Activated T-cell treated with anti-CD3 and anti-CD28 coated beads, Interleukin-2, amount 50 U/mL, for 72 hours (primary cell): ENCODE measurements at regions not wholly inside any gene's neighbourhood (a gene's known extent, or its start where the extent isn't known, plus 50 kb on each side); places are given as distances from the start of the nearest gene placed in this dataset.
A peak's percentile ranks its signal among the peaks of the same experiment; 100 is the strongest.

Experiments
- ATAC-seq, 2 donors: fragments of 150-1000 bp; cut with Tn5 transposase; replicated peaks in 1 of 2; 2 replicates each; pipeline ENCODE4 v1.10.0; 2021; ENCODE audit warnings: moderate library complexity in 2 of 2, mild to moderate bottlenecking in 1 of 2
- DNase-seq, 2 donors: peaks; one replicate each; pipeline ENCODE4 v3.0.0; 2021 to 2022; ENCODE audit warnings: mixed read lengths in 1 of 2
- H3K27ac Mint-ChIP-seq: one replicate; pipeline ENCODE4 v1.8.0; 2022; ENCODE audit warnings: mild to moderate bottlenecking, moderate library complexity, mixed read lengths
- H3K27me3 Mint-ChIP-seq: one replicate; pipeline ENCODE4 v1.8.0; 2022; ENCODE audit warnings: low read depth, mixed read lengths
- H3K36me3 Mint-ChIP-seq, 2 donors: one replicate each; pipeline ENCODE4 v1.8.0; 2022; ENCODE audit warnings: mixed read lengths in 2 of 2, mild to moderate bottlenecking in 1 of 2; ENCODE audit not compliant: insufficient read depth in 2 of 2
- H3K4me1 Mint-ChIP-seq: one replicate; pipeline ENCODE4 v1.8.0; 2022; ENCODE audit warnings: low read depth, mixed read lengths
- H3K4me3 Mint-ChIP-seq, 2 donors: one replicate each; pipeline ENCODE4 v1.8.0; 2022; ENCODE audit warnings: mild to moderate bottlenecking in 2 of 2, mixed read lengths in 2 of 2, moderate library complexity in 2 of 2
- H3K9me3 Mint-ChIP-seq, 2 donors: one replicate each; pipeline ENCODE4 v1.8.0; 2022; ENCODE audit warnings: mixed read lengths in 2 of 2

DNA sequence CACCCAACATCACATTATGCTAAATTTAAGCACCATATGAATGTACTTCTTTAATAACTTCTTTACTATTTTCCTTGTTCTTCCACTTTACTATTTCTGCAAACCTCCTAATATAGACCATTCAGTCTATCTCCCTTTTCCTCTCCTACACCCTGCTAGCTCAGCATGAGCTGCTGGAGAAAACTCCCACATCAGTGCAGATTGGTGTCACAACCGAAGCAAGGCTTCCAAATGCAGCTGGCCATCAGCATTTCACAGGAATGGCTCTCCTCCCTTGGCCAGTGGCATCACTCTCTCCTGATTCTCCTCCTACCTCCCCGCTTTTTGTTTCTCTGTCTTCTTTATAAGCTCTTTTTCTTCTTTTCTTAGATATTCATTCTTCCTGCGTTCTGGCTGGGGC, 118.7 kb upstream of the ZC3H12C start:
- H3K27ac Mint-ChIP-seq, result no peak overlapping the region
- no peak overlapping the region for H3K4me3 Mint-ChIP-seq
- ATAC-seq (no peak), DNase-seq (no peak)
- no peaks in the 10 kb centered on the region for H3K9me3 Mint-ChIP-seq
- no peaks in the 10 kb centered on the region for H3K36me3 Mint-ChIP-seq
- H3K4me1 Mint-ChIP-seq, result peaks cover 12% of the 10 kb centered on the region
- peaks cover 5% of the 10 kb centered on the region for H3K27me3 Mint-ChIP-seq

DNA sequence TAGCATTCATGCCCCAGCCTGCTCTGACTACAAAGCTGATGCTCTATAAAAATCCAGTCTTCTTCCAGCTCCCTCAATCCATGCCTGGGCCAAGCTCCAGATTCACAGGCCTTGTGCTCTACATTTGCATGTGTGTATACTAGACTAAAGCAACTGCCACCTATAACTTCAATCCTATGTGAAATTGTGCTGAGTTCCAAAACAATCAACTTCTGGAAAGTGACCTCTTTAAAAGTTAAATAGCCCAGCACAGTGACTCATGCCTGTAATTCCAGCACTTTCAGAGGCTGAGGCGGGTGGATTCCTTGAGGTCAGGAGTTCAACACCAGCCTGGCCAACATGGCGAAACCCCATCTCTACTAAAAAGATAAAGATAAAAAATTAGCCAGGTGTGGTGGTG, 114.3 kb upstream of the ZC3H12C start:
- ATAC-seq (no peak), DNase-seq (no peak)
- no peak overlapping the region for H3K27ac Mint-ChIP-seq
- no peak overlapping the region for H3K4me3 Mint-ChIP-seq
- no peaks in the 10 kb centered on the region for H3K36me3 Mint-ChIP-seq
- peaks cover 5% of the 10 kb centered on the region for H3K27me3 Mint-ChIP-seq
- peaks cover 2% of the 10 kb centered on the region for H3K4me1 Mint-ChIP-seq
- H3K9me3 Mint-ChIP-seq, result no peaks in the 10 kb centered on the region

DNA sequence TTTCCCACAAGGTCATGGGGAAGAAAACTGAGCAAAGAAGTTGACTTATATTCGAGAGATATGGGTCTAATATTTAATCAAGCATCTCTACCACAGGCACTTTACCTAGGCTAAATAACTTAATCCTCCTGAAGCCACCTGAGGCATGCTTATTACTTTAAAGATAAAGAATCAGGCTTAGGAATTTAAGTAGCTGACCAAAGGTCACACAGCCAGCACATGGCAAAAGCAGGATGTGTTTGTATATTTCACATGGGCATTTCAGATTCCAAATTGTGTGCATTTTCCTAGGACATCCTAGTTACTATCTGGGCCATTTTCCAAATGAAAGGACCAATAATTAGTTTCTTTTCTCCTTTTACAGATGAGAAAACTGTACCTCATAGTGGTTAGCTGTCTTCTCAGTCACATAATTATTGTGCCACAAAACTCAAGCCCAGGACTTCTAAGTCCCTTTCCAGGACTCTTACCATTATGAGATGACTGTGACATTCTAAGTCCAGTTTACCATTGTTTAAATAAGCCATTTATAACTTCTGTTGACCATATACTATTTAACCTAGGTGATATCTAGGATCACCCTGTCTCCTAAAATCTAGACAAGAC, 112.1 kb upstream of the ZC3H12C start:
- Mint-ChIP-seq H3K27me3 (no peaks in the 10 kb centered on the region), H3K36me3 (no peaks in the 10 kb centered on the region), H3K4me3 (no peak overlapping the region), H3K9me3 (peaks cover 0 to 3% of the 10 kb centered on the region in 2 donors), H3K27ac (no peak overlapping the region), H3K4me1 (peaks cover 19% of the 10 kb centered on the region)
- no peak for DNase-seq
- ATAC-seq, result no peak

DNA sequence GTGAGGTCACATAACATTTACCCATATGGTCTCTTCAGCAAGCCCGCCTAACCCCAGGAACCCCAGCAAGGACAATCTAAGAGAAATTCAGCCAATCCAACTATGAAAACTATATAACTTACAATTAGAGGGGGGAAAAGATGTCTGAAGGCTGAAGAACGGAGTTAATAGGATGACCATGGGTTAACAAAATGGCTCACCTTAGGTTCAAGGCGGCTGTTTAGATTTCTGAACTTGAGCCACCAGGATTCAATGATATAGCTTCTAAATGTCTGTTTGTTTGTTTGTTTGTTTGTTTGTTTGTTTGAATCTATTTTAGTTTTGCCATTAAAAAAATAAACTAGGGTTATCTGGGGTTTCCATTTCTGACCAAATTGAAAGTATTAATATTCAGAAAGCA, 109.8 kb upstream of the ZC3H12C start:
- no peak overlapping the region for H3K4me3 Mint-ChIP-seq
- H3K27me3 Mint-ChIP-seq, result no peaks in the 10 kb centered on the region

DNA sequence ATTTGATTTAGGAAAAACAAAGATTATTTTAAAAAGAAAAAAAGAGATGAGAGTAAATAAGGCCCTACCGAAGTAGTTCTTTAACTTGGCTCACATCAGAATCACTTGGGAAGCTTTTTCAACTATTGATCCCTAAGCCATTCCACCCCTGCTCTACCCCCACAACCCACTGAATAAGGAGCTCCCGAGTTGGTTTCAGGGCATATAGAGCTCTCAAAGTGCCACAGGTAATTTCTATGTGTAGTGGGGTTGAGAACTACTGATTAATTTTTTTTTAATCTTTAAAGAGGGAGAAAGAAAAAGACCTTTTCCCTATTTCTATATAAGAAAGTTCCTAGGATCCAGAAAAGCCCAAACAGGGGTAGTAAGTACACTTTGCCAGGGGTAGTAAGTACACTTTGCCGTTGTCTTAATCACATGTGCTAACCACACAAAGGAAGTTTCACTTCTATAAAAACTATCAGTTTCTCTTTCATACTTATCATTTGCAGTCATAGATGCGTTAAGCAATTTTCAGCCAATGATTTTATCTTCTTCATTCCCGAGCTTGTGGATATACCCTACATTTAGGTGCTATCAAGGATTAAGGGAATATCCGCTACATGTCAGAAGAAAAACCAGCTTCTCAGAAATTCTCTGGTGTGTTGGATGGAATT, 108.4 kb upstream of the ZC3H12C start:
- peak overlapping the region in 1 of 2 donors; percentile 35 for H3K4me3 Mint-ChIP-seq
- ATAC-seq, result peak; percentile 80 to 82
- no peaks in the 10 kb centered on the region for H3K36me3 Mint-ChIP-seq
- peaks cover 25% of the 10 kb centered on the region for H3K4me1 Mint-ChIP-seq
- peaks cover 2 to 3% of the 10 kb centered on the region in 2 donors for H3K9me3 Mint-ChIP-seq
- no peaks in the 10 kb centered on the region for H3K27me3 Mint-ChIP-seq
- H3K27ac Mint-ChIP-seq, result no peak overlapping the region
- no peak for DNase-seq

More for the DNA sequence above, 109.8 kb upstream of the ZC3H12C start:
- peaks cover 2 to 3% of the 10 kb centered on the region in 2 donors for H3K9me3 Mint-ChIP-seq
- no peak for DNase-seq
- no peak overlapping the region for H3K27ac Mint-ChIP-seq
- peaks cover 25% of the 10 kb centered on the region for H3K4me1 Mint-ChIP-seq
- no peaks in the 10 kb centered on the region for H3K36me3 Mint-ChIP-seq
- no peak for ATAC-seq

DNA sequence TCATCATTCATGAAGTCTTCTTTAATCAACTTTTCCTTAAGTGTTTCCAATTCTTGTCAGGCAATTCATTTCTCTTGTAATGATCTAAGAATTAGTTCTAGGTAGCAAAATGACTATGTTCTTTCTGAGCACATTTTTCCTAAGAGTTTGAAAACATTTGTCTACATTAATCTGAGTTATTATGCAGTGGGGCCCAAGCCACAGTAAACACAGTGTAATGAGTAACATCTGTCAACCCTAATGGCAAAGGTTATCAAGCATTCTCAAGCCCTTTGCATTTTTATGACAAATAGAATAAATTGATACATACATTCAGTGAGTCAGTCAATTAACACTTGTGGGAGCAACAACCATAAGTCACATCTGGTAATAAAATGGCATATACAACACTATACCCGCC, 106.7 kb upstream of the ZC3H12C start:
- H3K4me3 Mint-ChIP-seq, result no peak overlapping the region
- H3K27me3 Mint-ChIP-seq, result no peaks in the 10 kb centered on the region
- no peak overlapping the region for H3K27ac Mint-ChIP-seq
- ATAC-seq (peak; percentile 63 to 65), DNase-seq (no peak)
- peaks cover 2 to 3% of the 10 kb centered on the region in 2 donors for H3K9me3 Mint-ChIP-seq
- H3K36me3 Mint-ChIP-seq, result no peaks in the 10 kb centered on the region
- H3K4me1 Mint-ChIP-seq, result peaks cover 25% of the 10 kb centered on the region

DNA sequence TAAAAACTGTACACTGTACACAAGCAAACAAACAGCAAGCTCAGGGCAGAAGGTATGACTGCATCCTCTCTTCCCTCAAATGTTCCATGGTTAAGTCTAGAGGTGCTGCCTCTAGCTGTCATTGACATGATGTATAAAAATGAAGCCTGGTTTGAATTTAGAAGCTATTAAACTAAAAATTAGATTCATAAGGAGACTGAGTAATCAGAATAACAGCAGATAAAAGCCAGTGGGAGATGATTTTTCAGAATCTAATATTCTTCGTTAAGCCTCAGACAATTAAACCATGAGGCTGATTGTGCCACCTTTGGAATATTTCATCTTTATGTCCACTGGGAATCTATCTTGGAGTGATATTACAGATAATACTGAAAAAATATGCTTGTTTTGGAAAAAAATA, 101.4 kb upstream of the ZC3H12C start:
- H3K4me3 Mint-ChIP-seq, result no peak overlapping the region
- no peaks in the 10 kb centered on the region for H3K36me3 Mint-ChIP-seq
- DNase-seq (no peak), ATAC-seq (no peak)
- no peaks in the 10 kb centered on the region for H3K9me3 Mint-ChIP-seq
- no peak overlapping the region for H3K27ac Mint-ChIP-seq
- no peaks in the 10 kb centered on the region for H3K27me3 Mint-ChIP-seq
- no peaks in the 10 kb centered on the region for H3K4me1 Mint-ChIP-seq

DNA sequence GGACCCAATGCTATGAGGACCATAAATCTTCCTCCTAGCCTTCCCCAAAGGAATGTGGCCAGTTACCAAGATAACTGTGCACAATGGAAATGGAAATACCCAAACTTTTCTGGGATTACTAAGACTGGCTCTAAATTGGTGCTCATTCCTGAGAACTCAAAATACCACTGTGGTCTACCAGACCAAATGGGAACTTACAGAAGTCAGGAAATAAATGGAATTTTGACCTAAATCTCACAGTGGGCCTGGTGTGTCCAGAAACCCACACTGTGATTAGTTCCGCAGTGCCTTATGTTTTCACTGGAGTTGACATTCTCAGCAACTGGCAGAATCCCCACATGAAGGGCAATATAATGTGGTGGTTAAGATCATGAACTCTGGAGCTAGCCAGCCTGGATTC, 99.4 kb upstream of the ZC3H12C start:
- H3K9me3 Mint-ChIP-seq, result no peaks in the 10 kb centered on the region
- no peak overlapping the region for H3K27ac Mint-ChIP-seq
- H3K4me1 Mint-ChIP-seq, result no peaks in the 10 kb centered on the region
- ATAC-seq (no peak), DNase-seq (no peak)
- no peaks in the 10 kb centered on the region for H3K36me3 Mint-ChIP-seq
- no peak overlapping the region for H3K4me3 Mint-ChIP-seq
- no peaks in the 10 kb centered on the region for H3K27me3 Mint-ChIP-seq

DNA sequence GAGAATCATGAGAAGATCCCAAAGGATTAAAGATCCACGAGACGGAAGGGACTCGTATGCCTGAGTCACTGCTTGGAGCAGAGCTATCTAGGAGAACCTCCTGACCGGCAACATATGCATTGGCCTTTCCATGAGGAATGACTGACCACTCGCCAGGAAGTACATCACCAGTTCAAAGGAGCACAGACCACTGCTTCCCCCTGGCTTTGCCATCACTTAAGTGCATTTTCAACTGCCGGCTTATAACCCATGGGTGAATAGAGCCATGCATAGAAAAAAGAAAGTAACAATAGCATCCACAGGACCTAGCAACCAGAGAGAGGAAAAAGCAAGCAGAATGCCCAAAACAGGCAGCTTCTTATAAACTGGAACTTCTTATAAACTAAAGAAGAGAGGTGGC, 98.3 kb upstream of the ZC3H12C start:
- Mint-ChIP-seq H3K27me3 (no peaks in the 10 kb centered on the region), H3K4me3 (no peak overlapping the region), H3K27ac (no peak overlapping the region), H3K36me3 (no peaks in the 10 kb centered on the region), H3K9me3 (no peaks in the 10 kb centered on the region), H3K4me1 (no peaks in the 10 kb centered on the region)
- no peak for ATAC-seq
- no peak for DNase-seq

DNA sequence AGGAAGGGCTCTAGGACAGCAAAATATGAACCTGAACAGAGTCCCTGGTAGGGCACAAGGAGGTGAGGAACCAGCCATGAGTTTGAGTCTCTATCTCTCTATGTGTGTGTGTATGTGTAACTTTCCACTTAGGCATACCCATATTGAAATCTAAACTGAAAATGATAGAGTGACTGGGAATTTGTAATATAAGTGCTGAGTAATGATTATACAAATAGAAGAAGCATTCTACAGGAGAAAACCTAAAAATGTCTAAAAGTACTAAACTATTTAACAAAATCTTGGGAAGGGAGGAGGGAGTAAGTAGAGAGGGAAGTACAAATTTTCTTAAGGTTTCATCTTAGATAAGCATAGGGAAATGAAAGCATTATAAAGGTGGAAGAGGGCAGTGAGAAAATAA, 97.1 kb upstream of the ZC3H12C start:
- ATAC-seq, result no peak
- no peaks in the 10 kb centered on the region for H3K9me3 Mint-ChIP-seq
- peaks cover 4% of the 10 kb centered on the region for H3K27me3 Mint-ChIP-seq
- H3K27ac Mint-ChIP-seq, result no peak overlapping the region
- no peak for DNase-seq
- H3K4me1 Mint-ChIP-seq, result no peaks in the 10 kb centered on the region
- no peak overlapping the region for H3K4me3 Mint-ChIP-seq
- H3K36me3 Mint-ChIP-seq, result no peaks in the 10 kb centered on the region

DNA sequence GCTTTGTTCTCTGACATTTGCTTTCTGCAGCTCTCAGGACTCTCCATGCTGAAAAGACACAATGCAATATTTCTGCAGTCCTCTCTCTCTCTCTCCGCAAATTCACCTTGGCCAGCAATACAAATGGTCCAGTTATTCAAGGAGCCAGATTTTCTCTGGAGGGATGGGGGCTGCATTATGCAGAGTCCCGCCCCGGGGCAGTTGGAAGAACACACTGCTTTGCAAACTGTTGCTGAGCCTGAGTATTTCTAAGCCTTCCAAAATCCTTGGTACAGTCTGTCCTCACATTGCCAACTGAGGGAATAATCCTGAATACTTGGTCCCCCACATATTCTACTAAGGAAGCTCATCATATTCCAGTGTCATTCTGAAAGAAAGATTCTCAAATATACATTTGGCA, 94.3 kb upstream of the ZC3H12C start:
- no peak for ATAC-seq

DNA sequence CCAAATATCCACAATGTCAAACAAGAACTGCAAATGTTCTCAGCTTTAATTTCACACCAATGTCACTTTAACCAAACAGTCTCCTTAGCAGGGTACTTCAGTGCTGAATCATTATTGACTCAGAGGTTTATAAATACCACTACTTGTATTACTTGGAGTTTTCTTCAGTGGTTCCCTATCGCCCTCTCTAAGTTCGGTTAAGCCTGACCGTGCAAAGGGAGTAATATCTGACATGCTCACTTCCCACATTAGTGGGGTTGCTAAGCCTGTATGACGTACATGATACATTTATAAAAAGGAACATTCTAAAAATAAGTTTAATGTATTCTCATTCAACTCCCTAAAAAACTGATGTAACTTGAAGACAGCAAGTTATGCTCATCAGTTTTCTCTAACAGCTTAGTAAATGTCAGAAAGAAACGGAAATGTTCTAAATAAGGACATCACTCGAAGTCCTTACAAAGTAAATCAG, 93.1 kb upstream of the ZC3H12C start:
- DNase-seq (peak in 1 of 2 donors; percentile 3), ATAC-seq (peak; percentile 72 to 96)
- Mint-ChIP-seq H3K4me3 (no peak overlapping the region), H3K27ac (no peak overlapping the region), H3K4me1 (no peaks in the 10 kb centered on the region), H3K36me3 (no peaks in the 10 kb centered on the region), H3K9me3 (no peaks in the 10 kb centered on the region), H3K27me3 (peaks cover 7% of the 10 kb centered on the region)

More for the DNA sequence above, 94.3 kb upstream of the ZC3H12C start:
- H3K9me3 Mint-ChIP-seq, result no peaks in the 10 kb centered on the region
- H3K27me3 Mint-ChIP-seq, result peaks cover 7% of the 10 kb centered on the region
- H3K36me3 Mint-ChIP-seq, result no peaks in the 10 kb centered on the region
- no peaks in the 10 kb centered on the region for H3K4me1 Mint-ChIP-seq
- no peak overlapping the region for H3K4me3 Mint-ChIP-seq
- DNase-seq, result no peak
- H3K27ac Mint-ChIP-seq, result no peak overlapping the region

DNA sequence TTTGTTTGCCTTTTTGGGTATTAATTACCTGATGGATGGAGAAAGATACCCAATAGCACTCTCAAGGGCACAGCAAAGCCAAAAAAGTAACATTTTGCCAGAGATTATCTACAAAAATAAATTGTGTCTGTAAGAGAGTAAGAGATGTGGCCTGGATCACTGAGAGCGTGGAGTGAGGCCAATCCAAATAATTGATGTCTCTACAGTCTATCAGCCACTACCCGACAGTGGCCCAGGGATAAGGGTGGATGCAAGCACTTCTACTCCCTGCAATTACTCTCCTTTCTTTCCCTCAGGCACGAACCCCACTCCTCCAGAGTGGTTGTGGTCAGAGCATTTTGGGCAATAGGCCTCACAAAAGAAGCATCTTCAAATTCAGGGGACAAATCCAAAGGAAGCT, 92.3 kb upstream of the ZC3H12C start:
- Mint-ChIP-seq H3K27ac (no peak overlapping the region), H3K9me3 (no peaks in the 10 kb centered on the region), H3K27me3 (peaks cover 7% of the 10 kb centered on the region), H3K36me3 (no peaks in the 10 kb centered on the region), H3K4me3 (no peak overlapping the region), H3K4me1 (no peaks in the 10 kb centered on the region)
- no peak for ATAC-seq
- no peak for DNase-seq

DNA sequence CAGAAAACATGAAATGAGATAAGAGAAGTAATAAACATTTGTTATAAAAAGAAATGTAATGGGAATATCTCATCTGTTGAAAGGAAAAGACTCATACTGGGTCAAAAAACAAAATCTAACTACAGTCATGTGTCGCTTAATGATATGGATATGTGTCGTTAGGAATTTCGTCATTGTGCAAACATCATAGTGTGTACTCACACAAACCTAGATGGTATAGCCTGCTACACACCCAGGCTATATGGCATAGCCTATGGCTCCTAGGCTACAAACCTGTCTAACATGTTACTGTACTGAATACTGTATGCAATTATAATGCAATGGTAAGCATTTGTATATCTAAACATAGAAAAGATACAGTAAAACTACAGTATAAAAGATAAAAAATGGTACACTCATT, 89.8 kb upstream of the ZC3H12C start:
- Mint-ChIP-seq H3K4me1 (no peaks in the 10 kb centered on the region), H3K27me3 (peaks cover 7% of the 10 kb centered on the region), H3K27ac (no peak overlapping the region), H3K9me3 (no peaks in the 10 kb centered on the region), H3K4me3 (no peak overlapping the region), H3K36me3 (no peaks in the 10 kb centered on the region)
- ATAC-seq (no peak), DNase-seq (no peak)
